ENCODE measurements at regions not wholly inside any gene's neighbourhood (a gene's known extent, or its start where the extent isn't known, plus 50 kb on each side); places are given as distances from the start of the nearest gene placed in this dataset.

- ChIA-PET POLR2A (no interaction called here), CTCF (no interaction called here)
- no peaks in the 10 kb centered on the region for H3K4me1 Mint-ChIP-seq
- Histone ChIP-seq H3K9me3 (ENCODE audit: control extremely low read depth in 1 of 3, control insufficient read depth in 2 of 3, insufficient read depth in 1 of 3, low read length in 2 of 3) (peaks cover 0 to 8% (median 0%) of the 10 kb centered on the region in 3 donors), H3K79me2 (ENCODE audit: control insufficient read depth, insufficient read depth, low read length) (no peaks in the 10 kb centered on the region), H3K4me1 (ENCODE audit: control insufficient read depth in 2 of 2, insufficient read depth in 2 of 2, low read length in 2 of 2) (no peaks in the 10 kb centered on the region), H3K27ac (ENCODE audit: low read length in 2 of 2) (no peak overlapping the region), H3K4me3 (ENCODE audit: control extremely low read depth in 1 of 5, extremely low read depth in 1 of 5, insufficient read depth in 1 of 5, low read depth in 2 of 5, low read length in 4 of 5) (no peak overlapping the region), H4K20me1 (ENCODE audit: control insufficient read depth, insufficient read depth, low read length, poor library complexity, severe bottlenecking) (no peaks in the 10 kb centered on the region), H2AFZ (ENCODE audit: insufficient read depth, low read depth, low read length, poor library complexity, severe bottlenecking) (no peak overlapping the region), H3K9ac (ENCODE audit: low read length) (no peak overlapping the region), H3K36me3 (replicated peaks in 1 of 2; ENCODE audit: control extremely low read depth in 1 of 2, control insufficient read depth in 1 of 2, extremely low read depth in 1 of 2, insufficient read depth in 2 of 2, low read length in 1 of 2) (no peaks in the 10 kb centered on the region), H3K27me3 (replicated peaks in 1 of 4; ENCODE audit: control extremely low read depth in 1 of 4, control insufficient read depth in 3 of 4, insufficient read depth in 4 of 4, low read length in 3 of 4) (no peaks in the 10 kb centered on the region), H3K4me2 (replicated peaks; ENCODE audit: low read depth, low read length, poor library complexity, severe bottlenecking) (no peak overlapping the region)
- H3K27ac Mint-ChIP-seq = no peak overlapping the region
- ATAC-seq (ENCODE audit: low read depth) = no peak
- H3K9me3 Mint-ChIP-seq (ENCODE audit: insufficient read depth) = no peaks in the 10 kb centered on the region
- intact Hi-C loops (cut with micrococcal nuclease) = no loop called here
- H3K4me3 Mint-ChIP-seq = no peak overlapping the region
- no peak for TF ChIP-seq CTCF (IDR thresholded peaks at IDR 0.05)
- TF ChIP-seq EZH2 (IDR thresholded peaks at IDR 0.05; ENCODE audit: borderline replicate concordance, insufficient read depth, low read depth, low read length, poor library complexity, severe bottlenecking) = no peak
- H3K27me3 Mint-ChIP-seq = no peaks in the 10 kb centered on the region
- DNase-seq = no peak
- WGBS (ENCODE audit: insufficient coverage) = no CpG with 5 or more reads among the region's 2 CpGs
Observed at GRCh38 chr17:71934520-71934919, 186.3 kb upstream of the SOX9 start.

GRCh38 chr17:71935341-71935740 lies 185.5 kb upstream of the SOX9 start:
- H3K9ac ChIP-seq (ENCODE audit: low read length) = no peak overlapping the region
- no peaks in the 10 kb centered on the region for H4K20me1 ChIP-seq (ENCODE audit: control insufficient read depth, insufficient read depth, low read length, poor library complexity, severe bottlenecking)
- Mint-ChIP-seq H3K9me3 (ENCODE audit: insufficient read depth) (no peaks in the 10 kb centered on the region), H3K4me3 (no peak overlapping the region), H3K27me3 (no peaks in the 10 kb centered on the region), H3K4me1 (no peaks in the 10 kb centered on the region), H3K27ac (no peak overlapping the region)
- no peaks in the 10 kb centered on the region for H3K79me2 ChIP-seq (ENCODE audit: control insufficient read depth, insufficient read depth, low read length)
- H3K9me3 ChIP-seq (ENCODE audit: control extremely low read depth in 1 of 3, control insufficient read depth in 2 of 3, insufficient read depth in 1 of 3, low read length in 2 of 3) = peaks cover 0 to 8% (median 0%) of the 10 kb centered on the region in 3 donors
- no peak overlapping the region for H3K4me3 ChIP-seq (ENCODE audit: control extremely low read depth in 1 of 5, extremely low read depth in 1 of 5, insufficient read depth in 1 of 5, low read depth in 2 of 5, low read length in 4 of 5)
- H3K27me3 ChIP-seq (replicated peaks in 1 of 4; ENCODE audit: control extremely low read depth in 1 of 4, control insufficient read depth in 3 of 4, insufficient read depth in 4 of 4, low read length in 3 of 4) = no peaks in the 10 kb centered on the region
- H3K4me2 ChIP-seq (replicated peaks; ENCODE audit: low read depth, low read length, poor library complexity, severe bottlenecking) = no peak overlapping the region
- H3K4me1 ChIP-seq (ENCODE audit: control insufficient read depth in 2 of 2, insufficient read depth in 2 of 2, low read length in 2 of 2) = no peaks in the 10 kb centered on the region
- POLR2A ChIA-PET = no interaction called here
- intact Hi-C loops (cut with micrococcal nuclease) = no loop called here
- TF ChIP-seq EZH2 (IDR thresholded peaks at IDR 0.05; ENCODE audit: borderline replicate concordance, insufficient read depth, low read depth, low read length, poor library complexity, severe bottlenecking) (no peak), CTCF (IDR thresholded peaks at IDR 0.05) (no peak)
- DNase-seq = no peak
- H2AFZ ChIP-seq (ENCODE audit: insufficient read depth, low read depth, low read length, poor library complexity, severe bottlenecking) = no peak overlapping the region
- ATAC-seq (ENCODE audit: low read depth) = no peak
- WGBS (ENCODE audit: insufficient coverage) = 60% methylated on average over 1 of the region's 2 CpGs
- CTCF ChIA-PET = no interaction called here
- no peak overlapping the region for H3K27ac ChIP-seq (ENCODE audit: low read length in 2 of 2)
- H3K36me3 ChIP-seq (replicated peaks in 1 of 2; ENCODE audit: control extremely low read depth in 1 of 2, control insufficient read depth in 1 of 2, extremely low read depth in 1 of 2, insufficient read depth in 2 of 2, low read length in 1 of 2) = no peaks in the 10 kb centered on the region

Measured in B cell (primary cell).